ENCODE measurements at regions not wholly inside any gene's neighbourhood (a gene's known extent, or its start where the extent isn't known, plus 50 kb on each side); places are given as distances from the start of the nearest gene placed in this dataset.

DNA sequence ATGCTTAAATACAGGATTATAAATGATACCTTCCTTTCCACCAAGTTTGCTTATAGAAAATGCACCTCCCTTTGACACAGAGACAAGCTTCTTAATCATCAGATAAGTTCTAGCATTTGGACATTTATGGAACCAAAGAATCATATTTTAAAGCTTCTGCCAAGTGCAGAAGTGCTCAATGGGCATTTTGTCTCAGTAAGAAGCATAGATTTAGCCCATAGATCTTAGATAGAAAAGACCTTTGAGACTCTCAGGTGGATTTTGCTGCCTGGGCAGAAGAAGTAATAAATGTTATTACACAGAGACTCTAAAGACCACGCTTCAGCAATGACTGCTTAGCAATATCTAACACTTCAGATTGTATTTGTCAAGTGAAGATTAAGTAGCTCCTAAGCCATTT, 174.6 kb downstream of the VEGFC start:
- no peak for TF ChIP-seq CTCF (IDR thresholded peaks at IDR 0.05)

DNA sequence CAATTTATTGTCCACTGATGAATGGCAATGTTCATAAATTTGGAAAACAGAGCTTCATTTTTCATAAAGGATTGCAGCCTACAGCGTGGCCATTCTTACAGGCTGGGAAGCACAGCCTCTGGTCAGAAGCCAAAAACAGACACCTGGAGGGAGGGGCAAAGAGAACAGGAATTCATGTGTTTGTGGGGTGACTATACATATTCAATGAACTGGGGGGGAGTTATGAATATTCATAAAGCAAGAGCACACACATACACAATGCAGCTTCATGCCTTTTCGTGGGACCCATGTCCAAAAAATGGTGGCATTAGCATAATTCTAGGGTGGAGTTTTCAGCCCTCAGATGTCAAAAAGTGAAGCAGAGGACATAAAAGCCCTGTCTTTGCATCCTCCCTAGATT, 173.3 kb downstream of the VEGFC start:
- no peak for TF ChIP-seq CTCF (IDR thresholded peaks at IDR 0.05)

DNA sequence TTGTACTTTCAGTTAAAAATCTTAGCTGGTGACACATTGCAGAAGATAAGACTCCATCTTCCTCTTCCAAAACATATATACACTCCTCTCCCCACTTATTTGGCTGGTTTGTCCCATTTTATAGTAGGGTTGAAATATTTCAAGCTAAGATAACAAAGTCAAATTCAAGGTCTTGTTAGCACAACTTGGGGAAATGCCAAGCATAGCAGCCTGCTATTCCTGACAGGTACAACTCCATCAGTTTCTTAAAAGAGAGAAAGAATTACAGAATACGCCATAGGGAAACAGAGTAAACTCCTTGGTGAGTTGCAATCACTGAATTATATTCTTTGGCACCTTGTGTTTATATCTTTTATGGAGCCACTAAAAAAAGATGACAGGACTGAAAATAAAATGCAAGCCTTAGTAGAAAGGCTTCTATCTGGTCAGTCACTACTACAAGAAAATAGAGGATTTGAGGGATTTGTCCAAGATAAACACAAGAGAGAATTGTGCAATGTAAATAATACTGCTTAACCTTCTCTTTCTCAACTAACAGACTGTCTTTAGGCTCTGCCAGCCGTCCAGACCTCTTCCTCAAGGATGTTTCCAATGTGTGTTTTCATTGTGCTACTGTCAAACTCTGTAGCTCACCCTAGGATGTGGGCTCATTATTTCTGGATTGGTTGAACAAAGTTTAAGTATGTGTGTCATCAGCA, 170.3 kb downstream of the VEGFC start:
- TF ChIP-seq CTCF (IDR thresholded peaks at IDR 0.05): no peak

GRCh38 chr4:176627916-176628315, 164.8 kb downstream of the VEGFC start:
- no peak for TF ChIP-seq CTCF (IDR thresholded peaks at IDR 0.05)

- no peak for TF ChIP-seq CTCF (IDR thresholded peaks at IDR 0.05)
These were observed 161.1 kb downstream of the VEGFC start for GRCh38 chr4:176631611-176632010.
